HG03196 (cell line): ENCODE measurements at regions not wholly inside any gene's neighbourhood (a gene's known extent, or its start where the extent isn't known, plus 50 kb on each side); places are given as distances from the start of the nearest gene placed in this dataset.

Source experiments
- ATAC-seq: cut with Tn5 transposase; IDR thresholded peaks from one replicate; pipeline ENCODE4 v1.9.1; 2021; ENCODE audit not compliant: unreplicated experiment

DNA sequence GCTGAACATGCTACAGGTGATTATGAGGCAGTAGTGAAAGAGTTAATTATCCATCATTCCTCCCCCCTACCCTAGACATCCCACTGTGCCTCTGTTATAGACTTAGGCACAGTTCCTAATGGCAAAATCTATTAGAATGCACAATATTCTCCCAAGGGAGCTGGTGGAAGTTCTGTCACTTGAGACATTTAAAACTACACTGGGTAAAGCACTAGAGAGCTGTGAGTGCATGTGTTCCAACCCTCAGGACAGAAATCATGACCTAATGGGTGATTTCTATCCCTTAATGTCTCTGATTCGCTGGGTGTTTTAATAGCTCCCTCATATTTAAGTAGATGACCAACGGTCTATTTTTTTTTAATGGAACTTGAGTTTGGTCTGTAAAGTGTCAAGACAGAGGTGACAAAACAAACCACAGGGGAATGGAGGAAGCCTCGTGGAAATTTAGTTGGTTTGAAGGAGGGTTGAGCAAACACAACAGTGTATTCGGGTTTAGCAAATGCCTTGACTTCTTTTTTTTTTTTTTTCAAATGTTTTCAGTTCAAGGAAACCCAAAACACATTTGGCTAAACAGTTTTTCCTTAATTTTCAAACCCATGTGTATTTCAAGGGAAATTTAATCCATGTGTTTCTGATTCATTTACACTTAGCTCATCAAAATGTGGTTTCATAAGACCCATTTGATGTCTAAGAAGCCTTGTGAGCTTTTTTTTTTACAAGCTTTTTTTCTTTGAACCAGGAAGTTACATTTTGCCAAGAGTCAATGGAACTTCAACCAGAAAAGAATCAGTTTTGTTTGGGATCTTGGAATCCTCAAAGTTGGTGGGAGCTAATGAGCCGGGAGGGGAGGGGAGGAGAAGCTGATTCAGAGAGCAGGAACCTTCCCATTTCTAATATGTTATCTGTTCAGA, 665.1 kb upstream of the ZEB2 start:
- no peak for ATAC-seq

DNA sequence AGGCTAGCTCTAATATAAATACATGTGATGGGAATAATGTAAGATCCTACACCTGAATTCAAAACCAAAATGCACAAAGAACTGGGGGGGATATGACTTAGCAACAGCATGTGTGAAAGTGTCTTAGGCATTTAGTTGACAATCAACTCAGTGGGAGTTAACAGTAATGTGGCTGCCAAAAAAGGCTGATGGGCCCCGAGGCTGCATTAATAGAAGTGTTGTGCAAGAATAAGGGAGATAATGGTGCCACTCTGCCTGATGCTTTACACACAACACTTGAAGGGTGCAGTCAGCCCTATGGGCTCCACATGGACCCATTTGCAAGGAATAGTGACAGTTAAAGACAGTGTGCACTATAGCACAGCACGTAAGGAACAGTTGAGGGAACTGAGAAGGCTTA, 649.4 kb upstream of the ZEB2 start:
- ATAC-seq = no peak

DNA sequence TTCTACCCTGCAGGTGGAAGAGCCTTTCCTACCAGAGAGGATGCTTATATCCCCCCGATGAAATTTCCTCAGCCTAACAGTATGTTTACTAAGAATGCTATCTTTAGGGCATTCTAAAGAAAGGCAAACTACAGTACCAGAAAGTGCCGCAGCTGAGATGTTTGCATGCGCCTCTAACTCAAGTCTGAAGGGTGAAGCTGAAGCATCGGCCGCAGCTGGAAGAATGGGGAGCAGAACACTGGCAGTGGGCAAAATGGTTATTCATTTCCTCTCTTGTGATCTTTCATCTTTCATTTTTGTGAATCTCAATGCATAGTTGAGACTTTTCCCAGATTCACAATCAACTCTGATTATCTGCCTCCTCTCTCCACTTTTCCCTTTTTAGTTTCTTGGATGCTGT, 648.2 kb upstream of the ZEB2 start:
- ATAC-seq = no peak

DNA sequence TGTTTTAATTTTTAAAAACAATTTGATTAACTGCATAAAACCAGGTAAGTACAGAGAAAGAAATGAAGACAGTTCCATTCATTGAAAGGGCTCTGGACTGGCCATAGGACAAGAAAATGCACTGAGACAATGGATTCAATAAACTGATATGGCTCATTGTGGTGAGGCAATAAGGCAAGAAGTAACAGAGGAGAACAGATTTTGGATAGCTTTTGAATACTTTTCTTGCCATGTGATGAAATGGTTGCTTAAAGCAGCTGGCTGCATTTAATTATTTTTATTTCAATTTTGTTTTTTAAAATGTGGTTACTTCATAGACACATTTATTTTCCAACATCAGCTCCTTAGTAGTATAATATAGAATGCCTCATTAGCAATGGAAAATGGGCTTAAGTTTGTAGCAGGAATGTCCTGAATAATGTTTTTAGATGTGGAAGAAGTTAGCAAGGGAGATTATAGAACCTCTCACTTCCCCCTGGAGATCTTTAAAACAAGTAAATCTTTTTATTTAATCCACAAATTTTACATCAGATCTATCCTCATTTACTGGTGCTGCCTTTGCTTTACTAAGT, 646.9 kb upstream of the ZEB2 start:
- no peak for ATAC-seq

DNA sequence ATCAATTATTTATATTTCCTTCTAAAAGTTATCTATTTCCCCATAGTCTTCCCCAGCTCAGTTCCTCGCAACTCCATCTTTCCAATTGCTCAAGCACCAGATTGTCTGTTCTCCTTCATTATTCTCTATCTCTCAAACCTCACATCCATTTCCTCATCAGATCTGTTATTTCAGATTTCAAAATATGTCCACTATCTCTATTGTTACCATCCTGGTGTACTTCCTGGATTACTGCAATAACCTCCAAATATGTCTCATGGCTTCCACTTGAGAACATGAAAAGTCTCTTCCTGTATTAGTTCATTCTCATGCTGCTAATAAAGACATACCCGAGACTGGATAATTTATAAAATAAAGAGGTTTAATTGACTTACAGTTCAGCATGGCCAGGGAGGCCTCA, 641.7 kb upstream of the ZEB2 start:
- ATAC-seq = no peak

DNA sequence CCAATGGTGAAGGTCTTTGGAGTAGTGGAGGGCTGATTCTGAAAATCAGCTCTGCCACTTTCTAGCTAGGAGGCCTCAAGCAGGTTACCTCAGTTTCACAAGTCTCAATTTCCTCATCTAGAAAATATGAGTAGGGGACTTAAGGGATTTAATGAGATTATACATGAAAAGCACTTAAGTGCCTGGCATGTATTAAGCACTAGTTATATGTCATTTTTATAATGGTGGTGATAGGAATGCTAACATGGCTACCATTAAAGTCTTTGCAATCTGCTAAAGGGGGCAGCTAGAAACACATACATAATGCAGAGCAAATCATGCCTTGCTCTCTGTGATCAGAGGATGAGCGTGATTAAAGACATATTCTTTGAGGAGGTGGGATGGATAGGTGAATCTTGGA, 640.9 kb upstream of the ZEB2 start:
- ATAC-seq = no peak

DNA sequence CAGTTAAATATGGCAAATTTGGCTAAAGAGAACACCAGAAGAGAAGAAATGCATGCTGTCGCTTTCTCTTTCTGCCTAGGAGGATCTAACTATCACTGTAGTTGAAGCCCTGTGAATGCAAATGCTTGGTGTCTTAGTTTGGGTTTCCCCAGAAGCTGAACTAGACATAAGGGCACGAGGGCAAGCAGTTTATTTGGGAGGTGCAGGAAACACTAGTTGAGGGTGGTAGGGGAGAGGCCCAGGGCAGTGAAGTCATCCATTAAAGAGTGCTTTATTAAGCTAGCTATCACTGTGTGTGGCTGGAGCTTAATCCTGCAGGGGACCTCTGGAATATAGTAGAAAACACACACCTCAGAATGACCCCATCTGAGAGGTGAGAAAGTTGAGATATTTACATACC, 639.8 kb upstream of the ZEB2 start:
- ATAC-seq = no peak

DNA sequence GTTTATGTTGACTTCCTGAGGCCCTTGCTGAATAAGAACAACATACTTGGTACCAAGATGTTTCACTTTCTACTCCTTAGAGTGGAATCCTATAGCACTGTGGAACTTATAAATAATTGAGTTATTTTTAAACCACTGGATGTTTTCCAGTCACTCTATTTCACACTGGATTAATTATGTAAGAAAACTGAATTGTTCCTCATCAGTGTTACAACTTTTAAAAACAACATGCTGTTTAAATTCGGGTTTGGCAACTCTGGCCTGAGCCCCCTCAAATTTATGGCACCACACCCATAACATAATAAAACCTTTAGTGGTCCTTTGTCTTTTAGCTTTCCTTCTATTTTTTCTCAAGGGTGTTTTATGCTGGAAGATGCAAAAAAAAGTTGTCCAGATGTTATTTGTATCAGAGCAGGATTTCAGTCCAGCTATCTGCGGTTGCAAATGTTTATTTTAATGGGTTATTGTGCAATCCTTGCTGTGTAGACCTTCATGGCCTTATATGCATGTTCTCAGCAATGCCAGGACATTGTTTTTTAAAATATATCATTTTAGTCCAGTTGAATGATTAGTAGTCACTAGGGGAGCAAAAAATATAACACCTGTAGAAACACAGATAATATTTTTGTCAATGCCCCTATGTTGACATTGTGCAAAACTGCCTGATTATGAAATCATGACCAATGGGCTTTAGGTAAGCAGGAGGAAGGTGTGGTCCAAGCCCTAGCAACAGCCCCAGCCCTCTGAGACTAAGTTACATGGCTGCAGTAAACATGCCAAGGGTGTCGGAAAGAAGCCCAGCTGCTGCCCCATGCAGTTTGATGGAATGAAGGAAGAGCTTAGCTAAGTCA, 638.0 kb upstream of the ZEB2 start:
- no peak for ATAC-seq

DNA sequence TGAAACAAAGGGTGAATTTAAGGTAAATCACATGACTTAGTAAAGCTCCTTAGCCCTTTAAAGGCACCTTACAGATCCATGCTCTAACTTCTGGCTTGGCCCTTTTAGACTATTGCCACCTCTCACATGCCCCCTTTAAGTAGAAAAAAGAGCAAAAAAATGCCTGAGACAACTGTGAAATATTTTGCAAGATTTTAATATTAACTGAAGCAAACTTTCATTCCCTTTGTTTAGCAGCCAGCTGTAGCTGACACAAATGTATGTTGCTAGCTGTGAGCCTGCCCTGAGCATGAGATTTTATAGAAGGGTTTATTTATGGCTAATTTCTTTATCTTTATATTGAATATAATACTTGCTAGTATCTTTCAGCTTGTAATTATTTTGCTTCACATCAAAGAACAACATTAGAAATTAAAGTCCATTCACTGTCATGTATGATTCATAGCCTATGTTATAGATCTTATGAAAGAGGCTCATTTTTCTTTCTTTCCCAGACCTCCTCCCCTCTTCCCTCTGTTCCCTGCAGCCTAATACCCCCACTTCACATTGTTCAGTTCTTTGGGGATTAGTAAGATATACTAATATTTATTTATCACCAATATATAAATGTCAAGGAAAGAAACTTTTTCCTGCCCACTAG, 637.2 kb upstream of the ZEB2 start:
- ATAC-seq = no peak

DNA sequence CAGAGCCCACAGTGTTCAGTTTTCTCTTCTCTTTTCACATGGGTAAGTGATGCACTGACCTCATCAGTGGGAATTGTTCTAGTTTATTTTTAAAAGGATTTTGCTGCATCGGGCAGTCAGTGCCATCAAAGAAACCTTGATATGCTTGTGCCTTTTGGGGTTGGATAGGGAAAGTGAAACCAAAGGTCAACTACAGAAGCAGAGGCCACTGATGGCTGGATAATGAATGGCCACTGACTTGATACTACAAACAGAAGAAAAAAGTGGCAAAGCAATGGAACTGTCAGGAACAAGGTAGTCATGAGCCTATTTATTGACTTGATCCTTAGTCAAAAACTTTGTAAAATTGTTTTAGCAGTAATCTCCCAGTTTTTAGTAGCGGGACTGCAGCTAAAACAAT, 636.3 kb upstream of the ZEB2 start:
- no peak for ATAC-seq

DNA sequence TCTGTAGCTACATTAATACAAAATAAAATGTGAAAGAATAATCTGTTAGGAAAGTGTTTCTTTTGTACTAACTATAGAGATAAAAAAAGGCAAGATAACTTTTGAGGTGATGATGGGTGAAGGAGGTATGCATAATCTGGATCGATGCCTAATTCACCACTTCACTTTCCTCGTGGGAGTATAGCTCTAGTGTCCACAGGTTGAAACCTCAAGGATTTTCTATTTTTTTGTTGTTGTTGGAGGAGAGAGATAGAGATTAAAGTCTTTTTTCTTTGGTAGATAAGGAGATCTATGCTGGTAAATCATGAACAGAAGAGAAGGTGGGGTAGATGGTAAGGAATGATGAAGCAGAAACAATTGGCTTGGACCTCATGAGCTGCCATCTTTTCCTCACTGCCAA, 635.3 kb upstream of the ZEB2 start:
- no peak for ATAC-seq

DNA sequence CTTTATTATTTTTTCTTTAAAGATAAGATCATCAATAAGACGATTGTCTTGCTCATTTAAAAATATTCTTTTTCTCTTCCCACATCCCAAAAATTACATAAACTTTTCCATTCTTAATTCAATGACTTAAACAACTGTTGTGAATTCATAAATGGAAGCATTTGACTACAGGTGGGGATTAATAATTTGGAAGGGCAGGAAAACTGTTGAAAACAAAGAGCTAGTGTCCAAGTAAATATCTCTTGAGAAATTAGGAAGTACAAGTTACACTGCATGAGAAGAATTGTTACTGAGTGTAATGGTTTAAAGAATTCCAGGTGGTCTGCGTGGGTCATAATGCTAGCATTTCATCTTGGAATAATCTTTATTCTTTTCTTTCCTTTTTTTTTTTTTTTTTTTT, 634.8 kb upstream of the ZEB2 start:
- no peak for ATAC-seq

DNA sequence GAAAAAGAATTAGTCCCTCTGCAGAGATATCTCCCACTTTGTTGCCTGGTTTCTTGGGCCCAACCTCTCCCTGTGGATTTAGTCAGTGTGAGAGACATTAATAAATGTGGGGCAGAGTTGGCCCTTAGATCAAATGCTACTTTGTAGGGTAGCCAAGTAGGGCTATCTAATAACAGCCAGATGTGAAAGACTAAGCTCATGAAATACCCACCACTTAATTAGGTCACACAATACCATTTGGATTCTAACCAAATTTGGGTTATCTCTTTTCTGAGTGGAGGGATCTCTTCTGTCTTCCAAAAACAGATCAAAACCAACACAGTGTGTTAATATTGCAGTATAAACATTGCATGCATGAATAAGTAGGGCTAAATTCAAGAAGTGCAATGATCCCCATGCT, 626.8 kb upstream of the ZEB2 start:
- ATAC-seq = no peak

DNA sequence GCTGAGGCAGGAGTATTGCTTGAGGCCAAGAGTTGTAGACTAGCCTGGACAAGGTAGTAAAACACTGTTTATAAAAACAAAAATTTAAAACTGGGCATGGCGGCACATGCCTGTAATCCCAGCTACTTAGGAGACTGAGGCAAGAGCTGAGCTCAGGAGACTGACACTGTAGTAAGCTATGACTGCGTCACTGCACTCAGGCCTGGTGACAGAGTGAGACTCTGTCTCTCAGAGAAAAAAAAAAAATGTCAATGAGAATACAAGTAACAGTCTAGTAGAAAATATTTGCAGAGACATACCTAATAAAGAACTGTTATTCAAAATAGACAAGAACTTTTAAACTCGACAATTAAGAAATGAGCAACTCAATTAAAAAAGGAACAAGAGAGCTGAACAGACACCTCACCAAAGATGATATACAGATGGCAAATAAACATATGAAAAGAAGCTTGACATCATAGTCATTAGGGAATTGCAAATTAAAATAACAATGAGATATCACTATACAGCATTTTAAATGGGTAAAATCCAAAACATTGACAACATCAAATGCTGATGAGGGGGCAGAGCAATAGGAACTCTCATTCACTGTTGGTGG, 624.3 kb upstream of the ZEB2 start:
- no peak for ATAC-seq

DNA sequence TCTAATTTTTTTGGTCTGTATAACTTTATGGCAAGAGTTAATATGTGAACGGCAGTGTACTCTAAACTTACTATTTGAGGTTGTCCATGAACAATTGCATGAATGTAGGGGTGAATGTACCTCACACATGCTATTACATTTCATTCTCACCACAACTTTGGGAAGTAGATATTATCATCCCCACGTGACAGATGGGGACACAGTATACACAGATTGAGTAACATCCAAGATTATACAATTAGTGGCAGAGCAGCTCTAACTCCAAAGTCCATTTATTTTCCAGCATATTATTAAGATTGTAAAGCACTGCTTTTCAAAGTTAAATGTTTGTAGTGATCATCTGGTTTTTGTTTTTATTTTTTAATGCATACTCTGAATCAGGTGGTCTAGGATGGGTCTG, 622.1 kb upstream of the ZEB2 start:
- no peak for ATAC-seq

DNA sequence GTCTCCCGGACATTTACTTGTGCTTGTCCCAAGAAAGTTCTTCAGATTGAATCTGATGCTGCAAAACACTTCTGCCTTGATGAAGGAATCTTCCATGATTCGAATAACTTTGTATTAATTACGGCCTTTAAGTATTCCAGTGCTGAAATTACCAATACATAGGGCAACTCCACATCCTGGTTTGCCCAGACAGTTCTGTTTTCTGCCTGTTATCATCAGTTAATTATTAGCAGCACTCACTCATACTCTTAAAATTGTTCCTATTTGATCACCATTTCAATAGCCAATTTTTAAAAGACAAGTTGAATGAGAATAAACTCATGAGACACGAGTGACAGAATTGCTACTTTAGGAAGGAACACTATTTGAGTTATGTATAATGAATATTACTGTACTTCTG, 620.7 kb upstream of the ZEB2 start:
- ATAC-seq = no peak

DNA sequence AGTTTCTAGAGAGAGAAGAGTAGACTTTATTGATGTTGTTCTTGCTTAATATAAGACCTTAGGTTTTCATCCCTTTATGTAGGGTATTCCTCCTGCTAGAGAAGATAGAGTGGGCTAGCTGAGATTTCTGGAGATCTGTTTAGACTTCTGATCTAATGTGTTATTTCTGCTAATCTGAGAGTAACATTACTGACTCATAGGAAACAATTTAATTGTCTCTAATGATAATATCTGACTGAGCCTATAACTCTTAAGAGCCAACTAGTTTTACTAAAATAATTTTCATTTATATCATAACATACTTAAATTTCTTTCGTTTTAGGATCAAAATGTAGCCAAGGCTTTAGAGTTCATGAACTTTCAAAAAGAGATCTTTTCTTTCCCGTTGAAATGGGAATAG, 618.7 kb upstream of the ZEB2 start:
- no peak for ATAC-seq

DNA sequence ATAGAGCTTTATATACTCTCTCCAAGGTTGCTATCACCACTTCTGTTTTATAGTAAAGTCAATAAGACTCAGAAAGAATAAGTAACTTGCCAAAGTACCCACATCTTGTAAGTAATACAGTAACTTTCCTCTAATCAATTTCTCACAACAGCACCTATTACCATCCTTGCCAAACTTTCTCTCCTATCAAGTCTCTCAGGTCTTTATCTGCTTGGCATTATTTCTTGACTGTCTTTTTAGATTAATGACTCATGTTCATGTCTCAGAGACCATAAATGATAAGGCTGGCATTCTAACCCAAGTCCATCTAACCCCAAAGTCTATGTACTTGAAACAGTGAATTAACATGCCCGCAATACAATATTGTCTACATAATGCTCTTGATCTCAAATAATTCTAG, 618.0 kb upstream of the ZEB2 start:
- ATAC-seq = no peak

DNA sequence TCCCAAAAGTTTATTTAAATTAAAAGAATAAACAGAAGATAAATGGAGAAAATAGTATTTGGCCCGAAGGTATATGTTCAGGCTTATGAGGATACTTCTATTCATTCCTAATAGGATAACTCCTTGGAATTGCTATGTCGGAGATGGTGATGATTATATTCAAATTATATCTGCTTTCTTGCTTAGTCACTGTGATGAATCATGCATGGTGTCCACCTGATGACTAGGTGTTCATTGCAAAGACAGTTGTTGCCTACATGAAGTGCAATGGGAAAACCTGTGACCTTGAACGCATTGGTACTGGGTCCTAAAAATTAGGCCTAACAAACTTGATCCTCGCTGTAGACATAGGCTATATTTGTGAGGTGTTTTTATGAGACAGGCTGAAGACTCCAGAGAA, 617.3 kb upstream of the ZEB2 start:
- ATAC-seq = no peak

DNA sequence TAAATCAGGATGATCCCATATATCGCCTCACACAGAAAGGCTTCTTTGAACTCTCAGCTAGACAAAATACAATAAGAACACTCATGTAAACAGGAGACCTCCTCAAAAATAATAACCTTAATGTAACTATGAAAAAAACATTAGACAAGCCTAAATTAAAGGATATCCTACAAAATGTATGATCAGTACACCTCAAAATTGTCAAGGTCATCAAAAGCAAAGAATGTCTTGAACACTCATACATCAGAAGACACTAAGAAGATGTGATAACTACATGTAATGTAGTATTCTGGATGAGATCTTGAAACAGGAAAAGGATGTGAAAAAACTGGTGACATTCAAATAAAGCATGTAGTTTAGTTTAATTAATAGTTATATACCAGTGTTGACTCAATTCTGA, 616.8 kb upstream of the ZEB2 start:
- ATAC-seq = no peak

DNA sequence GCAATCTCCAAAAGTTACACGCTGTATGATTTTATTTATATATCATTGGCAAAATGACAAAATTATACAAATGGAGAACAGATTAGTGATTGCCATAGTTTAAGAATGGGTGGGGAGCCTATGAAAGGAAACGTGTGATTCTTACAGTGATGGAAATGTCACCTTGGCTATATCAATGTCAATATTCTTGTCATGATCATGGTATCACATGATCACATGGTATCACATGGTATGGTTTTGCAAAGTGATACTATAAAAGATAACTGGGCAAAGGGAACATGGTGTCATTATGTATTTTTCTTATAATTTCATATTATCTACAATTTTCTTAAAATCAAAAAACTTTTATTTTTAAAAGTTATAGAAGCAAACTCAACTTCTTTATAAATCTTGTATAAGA, 606.2 kb upstream of the ZEB2 start:
- no peak for ATAC-seq
